ENCODE measurements at regions not wholly inside any gene's neighbourhood (a gene's known extent, or its start where the extent isn't known, plus 50 kb on each side); places are given as distances from the start of the nearest gene placed in this dataset.
"Not testable (repeated sequence)": the region's sequence is repeated elsewhere in the genome, so short reads cannot be mapped to it uniquely, and the experiment has no call there.

DNA sequence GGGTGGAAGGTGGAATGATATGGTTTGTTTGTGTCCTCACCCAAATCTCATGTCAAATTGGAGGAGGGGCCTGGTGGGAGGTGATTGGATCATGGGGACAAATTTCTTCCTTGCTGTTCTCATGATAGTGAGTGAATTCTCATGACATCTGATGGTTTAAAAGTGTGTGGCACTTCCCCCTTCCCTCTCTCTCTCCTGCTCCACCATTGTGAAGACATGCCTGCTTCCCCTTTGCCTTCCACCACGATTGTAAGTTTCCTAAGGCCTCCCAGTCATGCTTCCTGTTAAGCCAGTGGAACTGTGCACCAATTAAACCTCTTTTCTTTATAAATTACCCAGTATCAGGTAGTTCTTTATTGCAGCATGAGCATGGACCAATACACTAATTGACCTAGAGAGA is 99.0 kb upstream of the ZBED5 start:
- TF ChIP-seq, protein P1, sequence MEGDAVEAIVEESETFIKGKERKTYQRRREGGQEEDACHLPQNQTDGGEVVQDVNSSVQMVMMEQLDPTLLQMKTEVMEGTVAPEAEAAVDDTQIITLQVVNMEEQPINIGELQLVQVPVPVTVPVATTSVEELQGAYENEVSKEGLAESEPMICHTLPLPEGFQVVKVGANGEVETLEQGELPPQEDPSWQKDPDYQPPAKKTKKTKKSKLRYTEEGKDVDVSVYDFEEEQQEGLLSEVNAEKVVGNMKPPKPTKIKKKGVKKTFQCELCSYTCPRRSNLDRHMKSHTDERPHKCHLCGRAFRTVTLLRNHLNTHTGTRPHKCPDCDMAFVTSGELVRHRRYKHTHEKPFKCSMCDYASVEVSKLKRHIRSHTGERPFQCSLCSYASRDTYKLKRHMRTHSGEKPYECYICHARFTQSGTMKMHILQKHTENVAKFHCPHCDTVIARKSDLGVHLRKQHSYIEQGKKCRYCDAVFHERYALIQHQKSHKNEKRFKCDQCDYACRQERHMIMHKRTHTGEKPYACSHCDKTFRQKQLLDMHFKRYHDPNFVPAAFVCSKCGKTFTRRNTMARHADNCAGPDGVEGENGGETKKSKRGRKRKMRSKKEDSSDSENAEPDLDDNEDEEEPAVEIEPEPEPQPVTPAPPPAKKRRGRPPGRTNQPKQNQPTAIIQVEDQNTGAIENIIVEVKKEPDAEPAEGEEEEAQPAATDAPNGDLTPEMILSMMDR (conservative IDR thresholded peaks at IDR 0.05), result not testable (repeated sequence)
- not testable (repeated sequence) for TF ChIP-seq ZFX (IDR thresholded peaks at IDR 0.05)
